WI38 (cell line): ENCODE measurements at regions not wholly inside any gene's neighbourhood (a gene's known extent, or its start where the extent isn't known, plus 50 kb on each side); places are given as distances from the start of the nearest gene placed in this dataset.

Source experiments
- H3K4me3 ChIP-seq: 2 replicates; pipeline ENCODE4 v1.5.1; 2011; ENCODE audit warnings: low read depth, mild to moderate bottlenecking, control low read depth, low read length
- CTCF ChIP-seq: IDR thresholded peaks from 2 replicates; pipeline ENCODE4 v1.5.1; 2012; ENCODE audit warnings: low read depth, mild to moderate bottlenecking, control low read depth, low read length

GRCh38 chr20:10752206-10752605, 78.4 kb upstream of the JAG1 start:
- TF ChIP-seq CTCF, result no peak
- H3K4me3 ChIP-seq, result no peak overlapping the region

GRCh38 chr20:10754824-10755223, 81.0 kb upstream of the JAG1 start:
- no peak overlapping the region for H3K4me3 ChIP-seq
- no peak for TF ChIP-seq CTCF

- H3K4me3 ChIP-seq, result no peak overlapping the region
- TF ChIP-seq CTCF, result no peak
These were observed 84.6 kb upstream of the JAG1 start for GRCh38 chr20:10758446-10758845.

GRCh38 chr20:10761232-10761631, 87.4 kb upstream of the JAG1 start:
- H3K4me3 ChIP-seq, result no peak overlapping the region
- TF ChIP-seq CTCF, result no peak

- TF ChIP-seq CTCF, result no peak
- H3K4me3 ChIP-seq, result no peak overlapping the region
These were observed 88.0 kb upstream of the JAG1 start for GRCh38 chr20:10761786-10762185.

- H3K4me3 ChIP-seq, result no peak overlapping the region
- TF ChIP-seq CTCF, result no peak
These were observed 88.4 kb upstream of the JAG1 start for GRCh38 chr20:10762216-10762615.

- TF ChIP-seq CTCF, result no peak
- no peak overlapping the region for H3K4me3 ChIP-seq
These were observed 89.3 kb upstream of the JAG1 start for GRCh38 chr20:10763112-10763511.
